ENCODE measurements at regions not wholly inside any gene's neighbourhood (a gene's known extent, or its start where the extent isn't known, plus 50 kb on each side); places are given as distances from the start of the nearest gene placed in this dataset.

- TF ChIP-seq FOXM1 (IDR thresholded peaks at IDR 0.05; ENCODE audit: borderline replicate concordance) (no peak), ARNT (IDR thresholded peaks at IDR 0.05) (no peak), NFRKB (IDR thresholded peaks at IDR 0.05) (no peak), LEF1 (IDR thresholded peaks at IDR 0.05; ENCODE audit: borderline replicate concordance) (no peak), FOXK2 (IDR thresholded peaks at IDR 0.05) (no peak), SP1 (IDR thresholded peaks at IDR 0.05) (no peak), TARDBP (IDR thresholded peaks at IDR 0.05) (no peak), CTBP1 (IDR thresholded peaks at IDR 0.05; ENCODE audit: borderline replicate concordance) (no peak), SUZ12 (IDR thresholded peaks at IDR 0.05) (no peak)
Measured at GRCh38 chr2:16205631-16206030, 265.3 kb downstream of the MYCN start.
